NB4 (cell line): ENCODE measurements at regions not wholly inside any gene's neighbourhood (a gene's known extent, or its start where the extent isn't known, plus 50 kb on each side); places are given as distances from the start of the nearest gene placed in this dataset.
"Not testable (repeated sequence)": the region's sequence is repeated elsewhere in the genome, so short reads cannot be mapped to it uniquely, and the experiment has no call there.

Experiments used
- DNase-seq: peaks from one replicate; pipeline ENCODE4 v3.0.0; 2010; ENCODE audit warnings: low read depth
- H3K4me3 ChIP-seq: one replicate; pipeline ENCODE4 v1.5.1; 2011; ENCODE audit warnings: mild to moderate bottlenecking, low read depth, low read length, moderate library complexity
- CTCF ChIP-seq: IDR thresholded peaks from one replicate; pipeline ENCODE4 v1.5.1; 2012; ENCODE audit warnings: low read depth, low read length
- MAX ChIP-seq: IDR thresholded peaks from 2 replicates; pipeline ENCODE4 v1.6.1; 2011; ENCODE audit warnings: low read depth, low read length
- MYC ChIP-seq: IDR thresholded peaks from 2 replicates; pipeline ENCODE4 v1.6.1; 2011; ENCODE audit warnings: low read depth, low read length
- POLR2A ChIP-seq: IDR thresholded peaks from 2 replicates; pipeline ENCODE4 v1.6.1; 2011; ENCODE audit warnings: mild to moderate bottlenecking; ENCODE audit not compliant: insufficient read length; ENCODE audit errors: extremely low read depth

- no peak overlapping the region for H3K4me3 ChIP-seq
- TF ChIP-seq MYC (no peak), CTCF (no peak), MAX (no peak), POLR2A (no peak)
- DNase-seq = no peak
These were observed 458.5 kb upstream of the CHRM3 start for GRCh38 chr1:238927899-238928298.

- no peak for TF ChIP-seq POLR2A
- no peak for TF ChIP-seq MAX
- no peak for TF ChIP-seq MYC
- TF ChIP-seq CTCF = no peak
- no peak for DNase-seq
- H3K4me3 ChIP-seq = no peak overlapping the region
These were observed 469.5 kb upstream of the CHRM3 start for GRCh38 chr1:238916828-238917227.

- H3K4me3 ChIP-seq = no peak overlapping the region
- no peak for TF ChIP-seq MYC
- no peak for TF ChIP-seq MAX
- no peak for TF ChIP-seq POLR2A
- TF ChIP-seq CTCF = no peak
- no peak for DNase-seq
These were observed 472.0 kb upstream of the CHRM3 start for GRCh38 chr1:238914346-238914745.

- H3K4me3 ChIP-seq = no peak overlapping the region
- DNase-seq = no peak
- TF ChIP-seq MAX = no peak
- no peak for TF ChIP-seq POLR2A
- no peak for TF ChIP-seq CTCF
- no peak for TF ChIP-seq MYC
These were observed 473.2 kb upstream of the CHRM3 start for GRCh38 chr1:238913210-238913609.

GRCh38 chr1:238912148-238912547 lies 474.2 kb upstream of the CHRM3 start:
- no peak overlapping the region for H3K4me3 ChIP-seq
- no peak for DNase-seq

GRCh38 chr1:238902752-238903151 lies 483.6 kb upstream of the CHRM3 start:
- not testable (repeated sequence) for H3K4me3 ChIP-seq, DNase-seq

More at GRCh38 chr1:238912148-238912547, 474.2 kb upstream of the CHRM3 start:
- TF ChIP-seq CTCF (no peak), POLR2A (no peak), MAX (no peak), MYC (no peak)
